ENCODE measurements at regions not wholly inside any gene's neighbourhood (a gene's known extent, or its start where the extent isn't known, plus 50 kb on each side); places are given as distances from the start of the nearest gene placed in this dataset.

- TF ChIP-seq CTCF (IDR thresholded peaks at IDR 0.05; ENCODE audit: low read length) (no peak), EZH2 (optimal IDR thresholded peaks at IDR 0.05; ENCODE audit: low read depth, low read length) (no peak), EZH2phosphoT487 (IDR thresholded peaks at IDR 0.05; ENCODE audit: low read length) (no peak)
Observed at GRCh38 chr6:169119669-169120068, 134.0 kb downstream of the THBS2 start.
